GM19193 (cell line): ENCODE measurements at regions not wholly inside any gene's neighbourhood (a gene's known extent, or its start where the extent isn't known, plus 50 kb on each side); places are given as distances from the start of the nearest gene placed in this dataset.

Source experiments
- POLR2A ChIP-seq: IDR thresholded peaks from 4 replicates; pipeline ENCODE4 v1.6.1; 2011; ENCODE audit not compliant: insufficient read depth, insufficient read length; ENCODE audit errors: extremely low read depth

DNA sequence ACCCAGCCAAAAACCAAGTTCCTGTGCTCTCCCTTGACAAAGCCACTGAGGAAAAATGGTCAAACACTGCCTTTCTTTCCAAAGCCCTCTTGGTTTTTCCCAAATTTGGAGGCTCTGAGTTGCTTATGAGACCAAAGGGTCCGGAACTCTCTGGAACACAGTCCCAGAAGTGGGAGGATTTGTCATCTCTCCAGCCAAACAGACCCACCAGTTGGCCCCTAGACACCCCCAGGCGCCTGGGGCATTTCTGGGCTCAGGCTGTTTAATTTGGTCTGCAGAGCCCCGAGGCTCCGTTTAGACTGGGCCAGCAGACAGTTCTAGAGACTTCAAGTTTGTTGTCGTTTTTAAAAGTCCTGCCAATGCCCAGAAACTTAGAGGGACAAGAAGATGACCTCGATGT is 239.1 kb downstream of the SEC14L1 start:
- no peak for TF ChIP-seq POLR2A

DNA sequence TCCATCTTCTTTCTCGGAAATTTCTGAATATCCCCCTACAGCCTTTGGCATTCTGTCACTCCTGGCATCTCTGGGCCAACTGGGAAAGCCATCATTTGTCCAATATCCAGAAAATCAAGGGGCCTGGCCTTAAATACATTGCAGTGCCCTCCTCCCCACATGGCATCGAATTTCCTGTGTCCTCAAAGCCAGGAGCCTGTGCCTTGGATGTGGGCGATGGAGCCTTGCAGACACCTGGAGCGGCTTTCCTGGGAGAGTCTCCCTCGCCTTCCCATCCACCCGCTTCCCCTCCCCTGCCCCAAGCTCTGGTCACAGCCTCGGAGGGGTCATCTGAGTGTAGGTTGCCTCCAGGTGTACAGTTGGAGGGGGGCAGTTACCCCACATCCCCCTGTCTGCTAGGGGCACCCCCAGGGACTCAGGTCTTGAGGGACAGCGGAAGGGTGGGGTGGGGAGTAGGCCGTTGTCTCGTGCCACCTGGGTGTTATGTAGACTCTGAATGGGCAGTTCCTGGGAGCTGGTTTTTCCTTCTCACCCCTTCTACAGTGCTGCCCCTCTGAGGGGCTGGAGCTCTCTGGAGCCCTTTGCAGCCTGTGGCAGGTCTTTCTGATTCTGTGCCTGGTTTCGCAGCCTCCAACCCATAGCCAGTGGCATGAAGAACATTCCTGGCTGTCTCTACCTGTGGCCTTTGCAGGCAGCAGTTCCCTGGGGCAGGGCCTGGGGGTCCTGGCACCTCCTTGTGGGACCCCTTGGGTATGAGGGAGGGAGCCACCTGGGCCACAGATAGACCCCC is 239.8 kb downstream of the SEC14L1 start:
- TF ChIP-seq POLR2A, result no peak

DNA sequence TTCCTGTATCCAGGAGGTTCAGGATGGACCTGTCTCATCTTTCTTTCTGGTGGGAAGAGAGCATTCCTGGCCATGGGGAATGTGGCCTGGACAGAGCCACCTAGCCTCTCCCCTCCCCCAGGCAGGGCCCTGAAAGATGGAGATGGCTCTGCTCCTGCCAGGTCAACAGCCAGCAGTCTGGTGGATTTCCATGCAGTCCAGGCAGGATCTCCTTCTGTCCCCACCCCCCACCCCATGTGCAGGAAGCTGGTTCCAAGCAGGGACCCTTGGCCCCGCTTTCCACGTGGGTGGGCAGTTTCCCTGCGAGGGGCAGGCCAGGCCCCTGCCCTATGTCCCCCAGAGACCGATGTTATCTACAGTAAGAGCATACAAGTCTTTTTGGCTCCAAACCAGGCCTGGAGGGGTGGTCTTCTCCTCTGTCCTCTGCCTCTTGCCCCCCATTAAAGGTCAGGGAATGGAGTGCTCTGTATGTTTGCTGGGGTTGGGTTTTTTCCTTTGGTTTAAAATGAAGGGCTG is 240.5 kb downstream of the SEC14L1 start:
- no peak for TF ChIP-seq POLR2A

DNA sequence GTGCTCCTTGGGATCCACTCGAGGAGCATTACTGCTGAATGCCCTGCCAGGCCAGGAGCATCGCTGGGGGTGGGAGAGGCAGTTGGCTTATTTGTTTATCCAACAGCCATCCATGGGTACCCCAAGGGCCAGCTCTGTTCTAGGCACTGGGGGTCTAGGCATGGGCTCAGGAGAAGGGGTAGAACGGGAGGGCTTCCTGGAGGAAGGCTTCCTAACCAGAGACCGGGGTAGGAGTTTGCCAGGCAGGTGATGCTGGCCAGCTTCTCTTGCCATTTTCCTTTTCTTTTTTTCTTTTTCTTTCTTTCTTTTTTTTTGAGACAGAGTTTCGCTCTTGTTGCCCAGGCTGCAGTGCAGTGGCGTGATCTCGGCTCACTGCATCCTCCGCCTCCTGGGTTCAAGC is 241.0 kb downstream of the SEC14L1 start:
- TF ChIP-seq POLR2A, result no peak

DNA sequence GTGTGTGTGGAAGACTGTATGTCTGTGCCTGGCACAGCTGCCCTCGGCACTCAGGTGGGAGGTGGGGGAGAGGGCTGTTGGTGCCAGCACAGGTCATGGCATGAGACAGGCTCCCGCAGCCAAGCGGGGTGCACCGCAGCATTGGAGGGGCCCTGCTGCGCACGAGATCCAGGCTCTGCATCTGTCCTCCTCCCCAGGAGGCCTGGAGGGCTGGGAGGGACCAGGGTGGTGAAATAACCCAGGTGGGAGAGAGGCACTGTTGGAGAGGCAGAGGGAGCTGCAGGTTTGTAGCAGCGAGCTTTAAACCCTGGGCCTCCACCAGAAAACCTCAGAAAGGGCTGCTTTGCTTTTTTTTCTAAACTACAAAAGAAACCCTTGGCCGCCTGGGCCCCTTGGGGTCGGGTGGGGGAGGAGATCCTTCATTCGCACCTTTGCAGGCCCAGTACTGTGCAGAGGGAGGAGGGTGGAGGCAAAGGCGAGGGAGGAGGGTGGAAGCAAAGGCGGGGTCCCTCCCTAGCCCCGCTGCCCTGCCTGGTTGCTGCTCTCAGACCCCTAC is 241.7 kb downstream of the SEC14L1 start:
- TF ChIP-seq POLR2A, result no peak

DNA sequence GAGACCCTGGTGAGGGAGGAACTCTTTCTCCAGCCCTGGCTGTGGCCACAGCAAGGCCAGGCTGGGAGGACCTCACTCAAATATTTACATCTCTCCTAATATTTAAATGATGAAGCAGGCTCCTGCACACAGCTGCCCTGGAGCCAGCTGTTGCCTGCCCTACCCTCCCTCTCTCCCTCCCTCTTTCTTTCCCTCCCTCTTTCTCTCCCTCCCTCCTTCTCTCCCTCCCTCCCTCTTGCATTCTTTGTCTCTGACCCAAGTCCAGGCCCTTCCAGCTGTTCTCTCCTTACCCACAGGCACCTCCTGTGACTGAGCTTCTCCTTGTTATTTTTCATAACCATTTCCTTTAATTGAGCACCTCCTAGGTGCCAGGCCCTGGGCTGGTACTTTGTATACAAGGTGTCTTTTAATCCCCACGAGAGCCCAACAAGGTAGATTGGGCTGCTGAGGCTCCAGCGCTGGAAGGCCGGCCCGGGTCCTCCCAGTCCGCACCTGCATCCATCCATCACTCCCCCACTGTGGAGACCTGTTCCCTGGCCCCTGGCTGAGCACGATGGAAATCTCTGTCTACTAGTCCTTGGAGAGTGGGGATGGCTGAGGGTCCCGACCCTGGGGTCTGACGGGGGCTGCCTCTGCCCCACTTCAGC is 242.3 kb downstream of the SEC14L1 start:
- no peak for TF ChIP-seq POLR2A

DNA sequence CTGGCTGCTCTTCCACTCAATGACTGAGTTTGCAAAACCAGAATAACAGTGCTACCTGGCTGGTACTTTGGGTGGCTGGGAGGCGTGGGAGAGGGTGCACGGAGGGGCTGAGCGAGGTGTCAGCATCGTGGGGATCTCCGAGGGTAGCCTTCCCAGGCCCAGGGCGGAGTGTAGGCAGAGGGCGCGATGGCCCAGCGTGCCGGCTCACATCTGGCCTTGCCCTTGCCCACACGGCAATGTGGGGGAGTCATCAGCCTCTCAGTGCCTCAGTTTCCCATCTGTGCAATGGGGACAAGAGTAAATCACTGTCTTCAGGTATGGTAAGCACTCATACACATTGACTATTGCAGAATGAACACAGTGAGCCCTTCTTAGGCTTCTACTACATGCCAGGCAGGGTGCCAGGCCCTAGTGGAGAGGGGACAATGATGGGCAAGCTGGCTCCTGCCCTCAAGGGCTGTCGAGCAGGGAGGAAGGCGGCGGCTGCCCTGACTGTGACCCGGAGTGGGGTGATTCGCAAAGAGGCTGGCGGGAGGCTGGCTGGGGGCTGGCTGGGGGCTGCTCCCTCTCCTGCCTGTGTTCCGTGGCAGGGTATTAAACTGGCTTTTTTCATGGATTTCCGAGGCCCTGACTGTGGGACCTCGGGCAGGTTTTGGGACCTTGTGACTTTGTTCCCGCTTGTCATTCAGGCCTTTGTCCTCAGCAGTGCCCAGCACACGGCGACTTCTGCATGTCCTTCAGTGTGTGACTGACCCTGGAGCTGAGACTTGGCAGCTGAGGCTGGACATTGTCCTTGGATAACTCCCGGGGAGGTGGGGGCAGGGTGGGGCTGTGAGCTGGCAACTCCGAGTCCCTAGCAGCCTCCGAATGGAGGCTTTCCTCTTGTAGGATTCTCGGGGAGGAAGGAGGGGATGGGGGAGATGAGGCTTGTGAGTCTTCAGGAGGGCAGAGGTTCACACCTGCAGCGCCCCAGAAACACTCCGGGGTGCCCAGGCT is 243.1 kb downstream of the SEC14L1 start:
- no peak for TF ChIP-seq POLR2A

DNA sequence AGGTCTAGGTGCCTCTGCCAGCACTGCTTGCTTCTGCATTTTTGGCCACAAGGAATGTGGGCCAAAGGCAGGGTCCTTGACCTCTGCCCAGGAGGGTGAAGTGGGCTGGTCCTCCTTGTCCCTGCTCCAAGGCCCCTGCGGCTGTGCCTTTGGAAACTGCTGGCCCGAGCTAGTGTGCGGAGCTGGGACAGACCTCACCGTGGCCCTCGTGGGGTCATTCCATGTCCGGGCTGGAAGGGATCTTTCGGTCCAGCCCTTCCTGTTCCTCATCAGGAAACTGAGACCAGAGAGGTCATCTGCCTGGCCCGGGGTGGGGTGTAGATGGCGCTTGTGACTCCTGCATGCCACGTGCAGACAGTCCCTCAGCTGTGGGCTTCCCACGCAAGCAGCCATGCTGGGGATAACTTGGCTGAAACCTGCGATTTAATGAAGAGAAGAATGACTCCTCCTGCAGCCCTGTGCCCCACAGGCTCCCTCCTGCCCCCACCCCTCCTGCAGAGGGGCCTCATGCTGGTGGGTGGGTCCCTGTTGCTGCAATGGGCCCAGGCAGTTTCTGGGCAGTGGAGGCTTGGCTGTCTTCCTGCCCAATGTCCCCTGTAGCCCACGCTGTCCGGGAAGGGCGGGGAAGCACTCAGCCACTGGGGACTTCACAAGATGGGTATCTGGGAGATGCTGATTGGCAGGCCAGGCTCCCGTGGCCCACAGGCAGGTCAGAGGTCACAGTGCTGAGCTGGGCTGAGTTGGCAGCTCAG is 245.2 kb downstream of the SEC14L1 start:
- no peak for TF ChIP-seq POLR2A

DNA sequence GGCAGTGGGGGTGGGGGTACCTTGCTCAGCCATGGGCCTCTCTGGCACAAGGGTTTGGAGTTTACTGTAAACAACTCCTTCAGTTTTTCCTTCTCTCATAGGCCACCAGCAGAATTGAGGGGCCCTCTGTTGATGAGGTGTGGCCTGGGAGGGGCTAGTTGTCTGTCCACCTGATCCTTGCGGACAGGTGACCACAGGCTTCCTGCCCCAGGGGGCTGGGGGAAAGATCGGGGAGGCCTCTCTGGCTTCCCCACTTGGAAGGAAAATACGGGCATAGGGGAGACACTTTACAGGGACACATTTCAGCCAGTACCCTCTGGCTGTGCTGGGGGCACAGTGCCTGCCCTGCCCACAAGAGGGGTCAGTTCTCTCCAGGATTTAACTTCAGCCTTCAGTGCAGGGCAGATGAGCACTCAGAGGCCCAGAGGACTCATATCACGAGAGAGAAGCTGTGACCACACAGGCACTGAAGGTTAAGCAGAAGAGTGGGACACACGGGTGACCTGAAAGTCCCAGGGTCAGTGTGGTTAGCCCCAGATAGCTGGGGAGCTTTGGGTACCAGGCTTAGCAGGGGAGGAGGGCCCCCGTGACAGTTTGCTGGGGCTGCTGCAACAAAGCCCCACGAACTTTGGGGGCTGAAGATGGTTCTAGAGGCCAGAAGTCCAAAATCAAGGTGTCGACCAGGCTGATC is 245.9 kb downstream of the SEC14L1 start:
- no peak for TF ChIP-seq POLR2A

DNA sequence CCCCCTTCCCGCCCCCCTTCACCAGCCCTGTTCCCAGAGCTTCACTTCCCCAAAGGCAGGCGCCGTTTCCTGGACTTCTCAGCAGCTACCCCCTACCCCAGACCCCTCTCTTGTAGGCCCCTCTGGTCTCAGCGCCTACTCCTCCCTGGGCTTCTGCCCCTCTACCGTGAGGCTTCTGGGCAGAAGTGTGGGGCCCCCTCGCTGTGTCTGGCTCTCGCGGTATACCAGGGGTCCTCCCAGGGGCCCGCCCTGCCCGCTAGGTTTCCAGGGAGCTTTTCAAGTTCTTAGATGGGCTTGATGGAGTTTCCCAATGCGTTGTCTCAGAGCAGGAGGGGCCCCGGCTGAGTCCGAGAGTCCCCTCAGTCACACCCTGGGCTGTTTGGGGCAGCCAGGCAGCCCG is 247.1 kb downstream of the SEC14L1 start:
- TF ChIP-seq POLR2A, result no peak

DNA sequence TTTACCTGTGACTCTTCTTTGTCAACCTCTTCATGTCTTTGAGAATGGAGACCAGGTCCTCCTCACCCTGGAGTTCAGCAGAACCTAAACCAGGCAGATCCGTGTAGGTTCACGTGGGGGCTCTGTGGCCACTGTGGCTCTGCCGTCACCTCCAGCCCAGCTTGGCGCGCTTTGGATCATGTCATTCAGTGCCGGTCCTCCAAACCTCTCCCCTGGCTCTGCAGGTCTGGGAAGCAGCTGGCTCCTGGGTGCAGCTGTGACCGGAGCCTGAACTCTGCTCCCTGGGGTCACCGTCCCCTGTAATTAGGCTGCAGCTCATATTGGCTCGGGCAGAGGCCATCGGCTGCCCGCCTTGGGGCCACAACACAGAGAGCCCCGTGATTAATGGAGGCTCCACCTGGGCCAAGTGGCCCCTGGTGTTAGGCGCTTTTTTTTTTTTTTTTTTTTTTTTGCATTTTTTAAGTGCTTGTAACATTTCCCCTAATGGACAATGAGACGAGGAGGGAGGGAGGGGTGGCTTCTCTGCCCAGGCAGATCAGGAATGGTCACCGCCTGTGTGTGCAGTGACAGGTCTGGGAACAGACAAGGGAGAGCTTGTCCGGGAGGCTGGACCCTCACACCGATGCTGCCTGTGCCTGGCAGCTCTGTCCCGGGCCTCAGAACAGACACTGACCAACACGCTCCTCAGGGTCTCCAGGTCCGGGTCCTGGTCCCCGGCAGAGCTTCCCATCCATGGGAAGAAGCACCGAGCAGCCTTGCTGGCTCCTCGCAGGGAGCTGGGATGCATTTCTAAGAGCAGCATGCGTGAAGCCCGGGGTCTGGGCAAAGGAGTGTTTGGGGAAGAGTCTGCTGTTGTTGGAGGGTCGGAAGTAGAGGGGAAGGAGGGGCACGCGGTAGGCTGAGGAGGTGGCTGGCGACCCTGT is 247.9 kb downstream of the SEC14L1 start:
- no peak for TF ChIP-seq POLR2A

DNA sequence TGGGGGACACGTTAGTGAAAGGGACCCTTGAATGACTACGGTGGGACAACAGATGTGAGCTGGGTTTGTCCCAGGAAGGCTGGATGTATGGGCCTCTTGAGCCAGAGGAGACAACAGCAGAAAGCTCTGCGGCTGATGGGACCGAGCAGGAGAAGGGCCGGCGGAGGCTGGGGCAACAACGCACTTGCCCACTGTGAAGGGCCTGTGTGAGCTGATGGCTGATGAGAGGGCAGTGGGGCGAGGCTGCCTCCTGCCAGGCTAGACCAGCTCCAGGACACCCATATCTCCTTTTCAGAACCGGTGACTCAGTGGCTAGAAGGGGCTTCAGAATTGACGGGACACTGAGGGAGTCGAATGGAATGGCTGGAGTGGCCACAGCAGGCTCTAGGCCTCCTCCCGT is 250.1 kb downstream of the SEC14L1 start:
- no peak for TF ChIP-seq POLR2A

DNA sequence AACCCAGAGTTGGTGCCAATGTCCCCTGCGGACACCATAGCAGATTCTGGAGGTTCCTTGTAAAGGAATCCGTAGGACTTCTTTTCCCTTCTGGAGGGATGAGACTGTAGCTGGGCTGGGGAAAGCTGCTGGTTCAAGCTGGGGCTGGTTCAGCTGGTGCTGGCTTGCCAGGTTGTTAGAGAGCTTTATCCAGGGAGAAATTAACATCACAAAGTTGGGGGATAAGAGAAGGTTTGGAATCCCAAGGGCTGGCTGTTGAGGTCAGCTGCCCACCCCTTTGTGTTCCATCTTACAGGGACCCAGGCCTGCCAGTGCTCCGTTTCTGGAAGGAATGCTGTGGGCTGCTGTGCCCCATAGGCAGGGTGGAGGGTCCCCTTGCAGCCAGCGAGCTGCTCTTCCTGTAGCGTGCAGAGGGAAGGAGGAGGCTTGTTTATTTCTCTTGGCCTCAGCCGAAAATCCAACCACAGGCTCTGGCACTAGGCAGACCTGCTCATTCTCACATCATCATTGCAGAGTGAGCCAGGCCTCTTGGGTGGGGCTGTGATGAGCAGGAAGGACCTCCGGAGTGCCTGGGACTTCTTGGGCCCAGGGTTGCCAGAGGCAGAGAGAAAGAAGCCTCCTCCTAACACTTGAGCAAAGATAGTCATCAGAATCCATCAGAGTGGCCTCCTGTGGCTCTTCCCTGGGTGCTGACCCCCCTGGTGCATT is 251.1 kb downstream of the SEC14L1 start:
- no peak for TF ChIP-seq POLR2A
